Left colon (tissue), 2 donors: ENCODE measurements at regions not wholly inside any gene's neighbourhood (a gene's known extent, or its start where the extent isn't known, plus 50 kb on each side); places are given as distances from the start of the nearest gene placed in this dataset.

Source experiments
- ATAC-seq: fragments of 200-7000 bp; cut with Tn5 transposase; one replicate; pipeline ENCODE4 v1.9.1; 2020; ENCODE audit warnings: mild to moderate bottlenecking, moderate library complexity
- DNase-seq, 2 donors: peaks; one replicate each; pipeline ENCODE4 v3.0.0-alpha.2; 2020
- intact Hi-C, 2 donors: fragments of 100-400 bp; cut with DNase I in 1 of 2; cut with micrococcal nuclease in 1 of 2; formaldehyde crosslinking; loops; one replicate each; pipeline versions ENCODE4 v1.11.2 to v1.14.0; 2022; cut with DNase I, micrococcal nuclease
- donor health status: DM: no; HTN: no; CAD: no.
- donor health status: DM: yes; HTN: yes; CAD: no.

DNA sequence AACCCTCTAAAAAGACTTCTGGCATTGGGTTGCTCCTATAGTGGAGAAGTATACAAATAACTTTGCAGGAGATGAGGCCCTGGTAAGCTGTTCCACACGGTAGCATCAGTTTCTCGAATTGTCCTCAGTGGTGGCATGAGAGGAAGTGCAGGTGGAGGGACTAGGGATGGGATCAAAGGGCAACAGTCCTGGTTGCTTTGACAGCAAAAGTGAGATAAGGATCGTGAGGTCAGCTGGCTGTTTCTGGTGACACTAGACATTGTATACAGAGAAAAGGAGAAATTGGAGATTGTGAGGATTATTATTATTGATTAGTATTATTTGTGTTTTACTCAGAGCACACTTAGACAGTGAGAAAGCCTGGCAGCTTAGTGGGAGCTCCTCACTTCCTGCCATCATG, 61.3 kb upstream of the EXOC2 start:
- no peak for ATAC-seq
- no peak for DNase-seq
- intact Hi-C loops: no loop called here

DNA sequence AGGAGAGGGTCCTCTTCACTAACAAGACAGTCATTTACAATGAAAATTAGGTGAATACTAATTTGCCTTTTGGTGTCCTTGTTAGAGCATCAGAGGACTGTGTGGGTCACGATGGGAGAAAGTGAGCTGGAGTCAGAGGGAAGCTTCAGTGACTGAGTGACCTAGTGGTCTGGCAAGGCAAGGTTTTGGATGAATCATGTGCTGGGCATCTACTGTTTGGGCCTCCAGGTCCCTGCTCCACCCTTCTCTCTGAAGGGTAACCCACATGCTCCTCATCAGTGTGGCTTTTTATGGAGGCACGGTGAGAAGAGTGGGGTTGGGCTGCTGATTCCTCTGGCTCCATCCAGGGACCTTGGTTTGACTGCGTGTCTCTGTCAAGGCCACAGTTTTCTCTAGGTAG, 60.5 kb upstream of the EXOC2 start:
- intact Hi-C loops: no loop called here
- ATAC-seq (no peak), DNase-seq (no peak)

DNA sequence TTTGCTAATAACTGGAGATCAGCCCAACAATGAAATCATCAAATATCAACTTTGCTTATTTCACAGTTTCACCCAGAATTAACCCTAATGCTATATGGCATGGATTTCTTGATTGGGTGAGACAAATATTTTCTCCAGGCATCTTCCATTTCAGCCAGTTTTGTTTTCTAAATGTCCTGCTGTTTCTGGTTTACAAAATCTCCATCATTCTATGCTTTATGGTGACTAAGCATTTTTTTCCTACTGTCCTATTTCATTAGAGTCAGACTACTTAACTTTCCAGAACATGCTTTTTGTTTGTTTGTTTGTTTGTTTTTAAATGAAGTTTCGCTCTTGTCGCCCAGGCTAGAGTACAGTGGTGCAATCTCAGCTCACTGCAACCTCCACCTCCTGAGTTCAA, 59.5 kb upstream of the EXOC2 start:
- no peak for ATAC-seq
- intact Hi-C loops: no loop called here
- DNase-seq: no peak

DNA sequence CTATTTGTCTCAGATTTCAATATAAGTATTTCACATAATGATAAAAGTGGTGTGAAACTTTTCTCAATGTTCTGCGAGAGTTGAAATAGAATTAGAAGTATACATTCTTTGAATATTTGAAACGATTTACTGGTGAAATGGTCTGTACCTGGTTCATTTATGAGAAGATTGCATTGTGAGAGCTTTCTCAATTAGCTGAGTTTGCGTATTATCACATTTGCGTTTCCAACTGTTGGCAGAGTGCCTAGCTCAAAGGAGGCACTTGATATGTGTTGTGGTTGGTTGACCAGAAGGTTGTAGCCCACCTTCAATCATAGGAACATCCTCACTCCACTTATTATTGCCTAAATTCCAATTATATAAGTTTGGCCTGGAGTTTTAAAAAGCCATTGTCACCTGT, 58.8 kb upstream of the EXOC2 start:
- DNase-seq (no peak), ATAC-seq (no peak)
- intact Hi-C loops: no loop called here

DNA sequence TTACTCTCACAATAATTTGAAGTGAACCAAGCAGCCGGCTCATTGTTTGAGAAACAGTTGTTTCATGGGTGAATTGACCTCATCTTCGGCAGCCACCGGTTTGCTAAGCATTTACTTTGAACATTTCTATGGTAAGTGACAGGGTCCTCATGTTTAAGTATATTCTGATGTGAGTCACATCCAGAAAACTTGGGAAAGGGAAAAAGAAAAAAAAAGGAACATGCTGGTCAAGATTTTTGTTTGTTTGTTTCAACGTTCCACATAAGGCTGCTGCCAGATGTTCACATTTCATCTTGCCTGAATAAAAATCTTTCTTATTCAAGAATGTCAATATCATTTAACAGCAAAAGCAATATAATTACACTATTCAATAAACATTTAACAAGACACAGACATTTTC, 55.0 kb upstream of the EXOC2 start:
- intact Hi-C loops: no loop called here
- ATAC-seq (no peak), DNase-seq (no peak)

DNA sequence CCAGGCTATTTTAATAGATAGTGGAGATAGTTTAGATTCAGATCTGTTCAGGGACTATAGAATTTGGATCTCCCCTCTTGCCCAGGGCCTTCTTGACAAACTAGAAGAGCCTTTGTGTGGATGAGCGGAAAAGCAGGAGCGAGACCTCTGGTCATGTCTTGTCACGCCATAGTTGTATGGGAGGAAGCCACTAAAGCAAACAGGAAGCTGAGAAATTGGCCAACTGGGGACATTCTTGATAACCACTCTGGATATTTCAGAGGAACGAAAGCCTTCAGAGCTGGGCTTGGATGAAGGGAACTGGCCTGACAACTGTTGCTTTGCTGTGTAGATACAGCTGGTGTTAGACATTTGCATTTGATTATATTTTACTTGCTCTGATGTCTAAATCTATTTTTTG, 54.1 kb upstream of the EXOC2 start:
- DNase-seq (no peak), ATAC-seq (no peak)
- intact Hi-C loops: no loop called here

DNA sequence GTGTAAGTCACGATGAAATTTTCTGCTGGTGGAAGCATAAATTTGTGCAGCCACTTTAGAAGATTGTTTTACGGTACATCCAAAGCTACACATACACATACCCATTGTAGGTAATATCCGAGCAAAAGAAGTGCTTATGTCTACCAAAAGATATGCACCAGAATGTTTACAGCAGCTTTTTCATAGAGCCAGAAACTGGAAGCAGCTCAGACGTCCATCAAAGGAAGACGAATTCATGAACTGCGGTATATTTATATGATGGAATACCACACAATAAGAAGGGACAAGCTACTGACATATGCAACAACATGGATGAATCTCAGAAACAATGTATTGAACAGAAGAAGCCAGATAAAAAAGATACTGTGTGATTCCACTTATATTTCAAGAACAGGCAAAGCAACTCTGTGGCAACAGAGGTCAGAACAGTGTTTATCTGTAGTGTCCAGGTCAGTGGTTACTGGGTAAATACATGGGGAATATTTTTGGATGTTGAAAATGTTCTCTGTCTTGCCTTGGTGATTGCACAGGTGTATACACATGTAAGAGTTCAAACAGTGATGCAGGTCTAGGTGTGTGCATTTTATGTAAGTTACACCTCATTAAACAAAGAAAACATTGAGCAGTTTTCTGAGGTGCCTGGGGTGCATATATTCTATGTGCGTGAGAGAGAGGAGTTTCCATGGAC, 51.9 kb upstream of the EXOC2 start:
- DNase-seq: no peak
- no peak for ATAC-seq
- intact Hi-C loops: no loop called here

DNA sequence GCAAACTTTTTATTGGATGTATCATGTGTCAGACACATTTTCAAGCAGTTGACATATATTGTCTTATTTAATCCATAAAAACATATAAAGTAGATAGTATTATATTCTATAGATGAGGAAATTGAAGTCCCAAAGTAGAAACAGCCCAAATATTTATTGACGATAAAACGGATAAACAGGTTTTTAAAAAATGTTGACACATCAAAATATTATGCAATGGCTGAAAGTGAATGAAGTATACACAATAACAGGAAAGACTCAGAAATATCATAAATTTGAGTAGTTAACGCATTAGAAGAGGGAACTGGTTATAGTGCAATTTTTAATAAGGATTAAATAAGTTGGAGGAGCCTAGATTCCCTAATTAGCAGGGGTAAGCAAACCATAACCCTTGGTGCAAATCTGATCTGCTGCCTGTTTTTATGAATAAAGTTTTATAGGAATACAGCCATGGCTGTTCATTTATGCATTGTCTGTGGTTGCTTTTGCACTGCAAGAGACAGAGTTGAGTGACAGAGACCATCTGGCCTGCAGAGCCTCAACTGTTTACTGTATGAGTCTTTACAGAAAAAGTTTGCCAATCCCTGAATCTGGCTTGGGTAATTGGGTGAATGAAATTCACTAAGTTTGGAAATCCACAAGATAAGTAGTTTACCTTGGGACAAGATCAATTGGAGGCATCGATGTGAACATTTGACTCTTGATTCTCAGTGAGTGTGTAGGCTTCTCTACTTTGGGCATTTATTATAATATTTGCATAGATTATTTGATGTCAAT, 50.6 kb upstream of the EXOC2 start:
- ATAC-seq (no peak), DNase-seq (no peak)
- intact Hi-C loops: no loop called here
